Head of caudate nucleus (tissue), 42 donors: ENCODE measurements at regions not wholly inside any gene's neighbourhood (a gene's known extent, or its start where the extent isn't known, plus 50 kb on each side); places are given as distances from the start of the nearest gene placed in this dataset.
"Not testable (repeated sequence)": the region's sequence is repeated elsewhere in the genome, so short reads cannot be mapped to it uniquely, and the experiment has no call there.

Experiments
- DNase-seq, 42 donors: peaks; one replicate each; pipeline versions ENCODE4 v3.0.0 to v3.0.0-alpha.2; 2020 to 2021; ENCODE audit warnings: mixed read lengths in 7 of 42
- intact Hi-C: fragments of 100-400 bp; cut with DNase I; formaldehyde crosslinking; loops from one replicate; pipeline ENCODE4 v1.15.0; 2022

DNA sequence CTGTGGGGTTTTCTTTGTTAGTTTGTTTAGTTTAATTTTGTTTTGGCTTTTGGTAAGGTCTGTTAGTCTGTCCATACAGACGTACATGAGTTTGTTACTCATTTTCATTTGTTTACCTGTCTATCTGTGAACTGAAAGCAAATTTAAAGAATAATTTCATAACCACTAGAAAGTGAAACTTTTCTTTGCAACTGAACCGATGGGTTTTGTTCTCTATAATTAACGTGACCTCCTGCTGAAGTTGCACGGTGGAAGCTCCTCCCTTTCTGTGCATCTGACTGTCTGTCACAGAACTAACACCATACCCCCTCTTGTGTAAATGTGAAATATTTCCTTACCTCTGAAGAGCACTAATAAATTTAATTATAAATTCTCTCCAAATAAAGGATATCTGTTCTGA lies 595.5 kb downstream of the GALC start:
- no peak for DNase-seq

DNA sequence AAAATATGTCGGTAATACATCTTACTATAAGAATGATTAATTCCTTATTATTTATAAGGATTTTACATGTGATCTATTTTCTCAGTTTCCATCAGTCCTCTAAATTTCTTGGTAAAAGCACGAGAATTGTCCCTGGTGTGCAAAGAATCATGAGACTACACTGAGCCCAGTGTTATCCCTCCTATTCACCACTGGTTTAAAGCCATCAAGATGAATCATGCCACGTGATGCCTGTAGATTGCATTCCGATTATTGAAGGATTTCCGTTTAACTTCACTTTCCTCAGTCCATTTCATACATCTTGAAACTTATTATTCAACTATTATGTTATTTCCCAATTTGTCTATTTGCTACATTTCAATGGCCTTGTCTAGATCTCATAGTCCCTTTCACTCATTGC lies 601.9 kb downstream of the GALC start:
- intact Hi-C loops, result no loop called here

More for the DNA sequence above, 595.5 kb downstream of the GALC start:
- intact Hi-C loops, result no loop called here

DNA sequence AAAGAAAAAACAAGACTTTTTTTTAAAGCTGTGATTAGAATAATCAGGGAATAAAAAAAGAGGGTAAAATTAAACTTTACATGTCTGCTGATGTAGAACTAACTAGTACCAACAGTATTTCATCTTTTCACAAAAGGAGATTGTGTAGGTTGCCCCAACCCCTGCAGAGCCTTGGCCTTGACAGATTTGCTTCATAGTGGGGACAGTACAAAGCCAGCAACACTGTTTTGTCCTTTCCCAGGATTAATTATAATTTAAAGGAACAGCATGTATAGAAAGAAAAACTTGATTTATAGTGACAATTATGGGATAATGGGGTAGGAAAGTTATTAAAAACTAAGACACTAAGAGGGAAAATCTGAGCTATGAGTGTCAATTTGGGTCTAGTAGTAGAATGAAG lies 604.0 kb downstream of the GALC start:
- intact Hi-C loops, result no loop called here
- DNase-seq, result no peak

More for the DNA sequence above, 601.9 kb downstream of the GALC start:
- no peak for DNase-seq

DNA sequence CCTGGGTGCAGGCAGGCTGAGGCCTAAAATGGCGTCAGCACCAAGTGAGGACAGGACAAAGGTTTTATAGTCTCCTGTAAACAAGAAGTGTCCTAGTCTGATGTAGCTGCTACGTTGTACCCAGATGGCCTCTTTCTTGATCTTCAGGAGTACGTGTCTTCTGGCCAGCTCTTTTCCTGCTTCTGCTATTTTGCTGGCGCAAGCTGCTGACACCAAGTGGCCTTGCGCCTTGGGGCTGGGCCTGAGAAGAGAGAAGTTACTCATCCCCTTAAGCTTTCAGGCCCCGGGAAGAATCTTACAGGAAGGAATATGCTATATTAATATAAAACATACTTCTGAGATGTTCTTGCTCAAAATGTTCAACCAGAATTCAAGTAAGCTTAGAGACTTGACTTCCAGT lies 605.2 kb downstream of the GALC start:
- intact Hi-C loops, result no loop called here

DNA sequence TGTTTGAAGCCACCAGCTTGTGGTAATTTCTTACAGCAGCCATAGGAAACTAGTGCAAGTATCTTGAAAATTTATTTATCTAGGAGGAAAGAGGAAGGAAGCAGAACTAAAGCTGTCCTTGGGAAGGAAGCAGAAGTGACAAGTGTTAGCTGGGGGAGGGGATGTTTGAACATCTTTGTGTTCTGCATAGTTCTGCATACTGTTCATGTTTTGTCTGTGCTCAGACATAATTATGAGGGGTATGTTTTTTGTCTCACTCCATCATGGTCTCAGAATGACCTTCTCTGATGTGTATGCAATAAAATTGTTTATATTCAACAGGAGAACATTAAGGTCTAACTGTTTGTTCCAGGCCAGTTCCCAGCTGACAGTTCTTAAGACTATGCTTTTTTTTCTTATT lies 606.5 kb downstream of the GALC start:
- intact Hi-C loops, result no loop called here
- no peak for DNase-seq

More for the DNA sequence above, 605.2 kb downstream of the GALC start:
- DNase-seq, result peak in 6 of 42 donors; percentile 1 to 22 (median 10)

DNA sequence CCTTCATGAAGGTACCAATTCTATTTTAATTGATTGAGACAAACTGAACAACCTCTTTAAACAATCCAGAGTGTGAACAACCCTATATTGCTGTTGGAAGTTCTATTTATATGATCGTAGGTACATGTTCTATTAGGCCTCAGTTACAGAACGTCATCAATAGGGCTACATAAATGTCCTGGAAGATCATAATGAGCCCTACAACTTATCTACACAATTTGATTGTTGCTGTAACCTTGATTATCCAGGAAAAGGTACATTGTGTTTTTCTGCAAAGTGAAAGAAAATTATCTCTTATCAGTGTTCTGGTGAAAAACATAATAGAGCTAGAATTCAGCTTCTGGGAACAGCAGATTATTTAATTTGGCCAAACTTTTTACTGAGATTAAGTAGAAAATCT lies 612.9 kb downstream of the GALC start:
- intact Hi-C loops, result no loop called here
- DNase-seq, result no peak

DNA sequence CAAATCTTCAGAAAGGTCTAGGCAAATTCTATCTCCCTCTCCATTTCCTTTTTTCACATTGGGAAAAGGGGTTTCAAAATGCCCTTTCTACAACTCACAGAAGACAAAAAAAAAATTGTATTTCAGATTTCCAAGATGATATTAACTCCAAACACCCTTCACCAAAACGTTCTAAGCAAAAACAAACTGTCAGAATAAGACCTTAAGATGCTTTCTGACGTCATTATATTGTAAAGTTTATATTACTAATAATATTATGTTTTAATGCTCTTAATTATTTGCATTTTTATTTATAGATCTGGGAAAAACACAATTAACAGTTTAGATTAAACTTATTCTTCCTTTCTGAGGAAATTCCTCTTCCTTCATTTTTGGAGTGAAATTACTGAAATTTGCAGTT lies 624.2 kb downstream of the GALC start:
- intact Hi-C loops, result no loop called here
- no peak for DNase-seq

DNA sequence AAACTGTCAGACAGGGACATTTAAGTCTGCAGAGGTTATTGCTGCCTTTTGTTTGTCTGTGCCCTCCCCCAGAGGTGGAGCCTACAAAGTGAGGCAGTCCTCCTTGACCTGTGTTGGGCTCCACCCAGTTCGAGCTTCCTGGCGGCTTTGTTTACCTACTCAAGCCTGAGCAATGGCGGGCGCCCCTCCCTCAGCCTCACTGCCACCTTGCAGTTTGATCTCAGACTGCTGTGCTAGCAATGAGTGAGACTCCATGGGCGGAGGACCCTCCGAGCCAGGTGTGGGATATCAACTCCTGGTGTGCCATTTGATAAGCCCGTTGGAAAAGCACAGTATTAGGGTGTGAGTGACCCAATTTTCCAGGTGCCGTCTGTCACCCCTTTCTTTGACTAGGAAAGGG lies 632.7 kb downstream of the GALC start:
- intact Hi-C loops, DNase-seq: not testable (repeated sequence)

DNA sequence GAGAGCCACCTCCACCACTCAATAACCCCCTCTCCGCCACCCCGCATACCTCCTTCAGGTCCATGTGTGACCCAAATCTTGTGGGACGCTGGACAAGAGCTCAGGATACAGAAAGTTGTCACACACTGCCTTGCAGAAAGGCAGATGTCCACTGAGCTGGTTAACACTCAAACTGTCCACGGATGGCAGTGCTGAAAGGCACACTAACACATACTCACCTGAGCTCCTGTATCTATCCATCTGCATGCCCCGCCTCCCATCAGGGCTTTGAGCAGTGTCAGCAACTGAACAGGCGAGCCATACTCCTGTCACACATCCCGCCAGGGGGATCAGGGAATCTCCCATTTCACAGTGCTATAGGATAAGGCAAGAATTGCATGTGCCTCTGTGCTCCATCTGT lies 642.0 kb downstream of the GALC start:
- no peak for DNase-seq
- intact Hi-C loops, result no loop called here

DNA sequence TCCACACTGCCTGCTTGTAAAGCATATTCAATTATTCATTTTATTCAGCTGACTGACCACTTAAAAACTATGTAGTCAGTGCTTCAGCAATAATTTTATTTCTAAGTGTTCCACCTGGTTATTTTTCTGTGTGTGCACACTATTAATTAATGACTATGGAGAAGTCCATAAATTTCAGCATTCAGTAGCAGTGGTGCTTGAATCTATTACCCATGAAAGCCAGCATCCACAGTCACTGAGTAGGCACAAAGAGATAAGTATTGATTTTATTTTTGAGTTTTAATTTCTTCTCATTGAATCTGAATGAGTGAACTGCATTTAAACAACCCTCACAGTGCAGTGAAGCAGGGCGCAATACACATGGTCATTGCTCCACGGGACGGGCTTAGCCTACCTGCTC lies 643.1 kb downstream of the GALC start:
- intact Hi-C loops, result no loop called here
- no peak for DNase-seq

DNA sequence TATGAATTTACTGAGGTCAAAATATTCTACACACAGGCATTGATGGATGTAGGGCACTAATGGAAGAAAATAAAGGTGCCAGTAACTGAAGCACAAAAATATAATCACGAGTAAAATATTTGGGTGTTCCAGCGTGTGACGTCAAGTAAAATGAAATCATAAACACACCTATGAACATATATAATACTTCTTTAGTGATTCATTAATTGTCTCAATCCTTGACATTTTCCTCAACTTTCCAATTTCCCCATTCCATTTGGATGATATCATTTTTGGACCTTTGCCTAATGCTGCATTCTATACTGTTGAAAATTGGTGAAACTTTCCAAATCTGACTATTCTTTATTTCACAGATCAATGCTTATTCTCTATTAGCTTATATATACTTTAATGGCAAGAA lies 649.3 kb downstream of the GALC start:
- intact Hi-C loops, result no loop called here
- DNase-seq, result no peak

DNA sequence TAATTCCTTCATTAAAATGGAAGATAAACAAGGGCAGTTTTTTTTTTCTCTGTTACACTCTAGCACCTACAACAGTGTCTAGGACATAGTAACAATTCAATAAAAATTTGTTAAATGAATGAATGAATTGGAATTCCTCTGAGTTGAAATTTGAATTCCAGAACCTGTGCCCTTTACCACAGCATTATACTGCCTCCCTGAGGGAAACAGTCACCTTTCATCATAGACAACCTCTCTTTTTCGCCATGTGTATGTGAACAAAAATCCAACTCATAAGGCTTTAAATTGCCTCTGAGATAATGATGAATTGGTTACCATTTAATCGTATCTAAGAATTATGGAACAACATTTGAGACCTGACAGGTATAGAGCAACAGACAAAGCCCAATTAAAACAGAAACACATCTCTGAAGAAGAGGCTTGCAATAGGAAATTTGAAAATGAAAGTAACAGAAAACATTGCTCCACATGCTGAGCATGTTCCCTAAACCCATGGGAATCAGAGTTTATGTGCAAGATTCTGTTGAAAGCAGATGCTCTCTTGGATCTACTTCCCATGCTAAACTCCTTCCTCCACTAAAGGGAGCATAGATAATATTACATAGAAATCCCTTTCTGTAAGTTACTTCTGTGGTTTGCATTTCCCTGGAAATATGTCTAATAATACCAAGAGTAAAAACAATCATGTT lies 657.8 kb downstream of the GALC start:
- no peak for DNase-seq
- intact Hi-C loops, result no loop called here

DNA sequence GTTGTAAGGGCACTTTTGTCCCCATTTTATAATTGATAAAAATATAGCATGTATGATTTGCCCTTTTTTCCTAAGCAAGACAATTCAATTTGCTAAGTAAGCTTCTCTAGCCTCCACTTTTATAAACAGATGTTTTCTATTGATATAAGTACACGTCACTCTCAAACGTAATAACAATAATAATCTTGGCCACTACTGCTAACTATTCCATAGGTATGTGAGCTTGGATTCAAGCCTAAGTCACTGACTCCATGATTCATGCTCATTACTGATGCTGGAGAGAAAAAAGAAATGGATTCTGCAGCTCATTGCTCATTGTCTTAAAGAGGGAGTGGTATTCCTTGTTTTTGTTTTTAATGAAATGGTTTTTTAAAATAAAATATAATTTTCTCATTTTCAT lies 661.0 kb downstream of the GALC start:
- intact Hi-C loops, result no loop called here
- no peak for DNase-seq

DNA sequence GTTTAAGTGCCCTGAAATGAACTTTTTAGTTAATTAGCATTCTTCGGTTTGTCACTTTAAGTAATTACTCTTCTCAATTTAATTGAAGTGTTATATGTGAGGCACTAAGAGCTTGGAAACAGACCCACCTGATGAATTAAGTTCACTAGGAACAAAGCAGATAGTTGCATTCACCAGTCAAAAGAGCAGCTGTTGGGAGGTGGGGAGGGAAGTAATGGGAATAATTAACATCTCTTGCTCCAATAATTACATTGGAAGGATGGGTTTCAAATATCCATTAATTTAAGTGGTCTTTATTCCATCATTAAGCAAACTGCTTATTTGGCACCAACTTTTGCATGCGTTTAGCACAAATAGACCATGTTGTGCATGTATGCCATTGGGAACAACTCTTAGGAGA lies 667.2 kb downstream of the GALC start:
- DNase-seq, result no peak

DNA sequence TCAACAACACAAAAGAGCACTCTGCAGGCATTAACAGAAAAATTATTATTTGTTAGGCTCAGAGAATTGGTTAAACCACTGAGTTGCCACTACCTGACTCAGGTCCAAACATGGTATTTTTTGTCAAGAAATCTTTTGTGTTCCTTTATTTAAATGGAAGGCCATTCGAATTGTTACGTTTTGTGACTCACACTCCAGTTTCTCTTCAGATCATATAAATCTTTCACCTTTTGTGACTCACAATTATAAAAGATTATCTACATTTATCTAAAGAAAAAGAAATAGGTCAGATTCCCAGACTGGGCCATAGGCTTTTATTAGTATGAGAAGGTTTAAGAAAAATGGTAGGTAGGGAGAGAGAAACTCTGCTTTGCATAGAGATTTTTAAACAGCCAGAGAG lies 669.8 kb downstream of the GALC start:
- DNase-seq, result no peak
- intact Hi-C loops, result no loop called here

More for the DNA sequence above, 667.2 kb downstream of the GALC start:
- intact Hi-C loops, result no loop called here

DNA sequence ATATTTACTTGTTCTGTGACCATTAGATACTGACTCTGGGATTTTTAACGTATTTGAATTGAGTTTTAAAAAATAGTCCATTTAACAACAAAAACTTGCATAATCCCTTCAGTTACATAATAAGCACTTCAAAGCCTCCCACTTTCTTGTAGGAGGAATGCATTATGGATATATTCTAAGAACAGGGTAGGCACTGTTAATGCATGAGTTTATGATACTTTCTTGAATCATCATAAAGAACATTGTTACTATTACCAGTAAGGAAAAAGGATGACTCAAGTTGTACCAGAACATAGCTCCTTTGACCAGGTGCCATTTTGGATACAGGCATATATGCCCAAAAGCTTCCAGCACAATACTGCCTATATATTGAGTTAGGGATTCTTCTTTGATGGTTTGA lies 671.4 kb downstream of the GALC start:
- no peak for DNase-seq
- intact Hi-C loops, result no loop called here

DNA sequence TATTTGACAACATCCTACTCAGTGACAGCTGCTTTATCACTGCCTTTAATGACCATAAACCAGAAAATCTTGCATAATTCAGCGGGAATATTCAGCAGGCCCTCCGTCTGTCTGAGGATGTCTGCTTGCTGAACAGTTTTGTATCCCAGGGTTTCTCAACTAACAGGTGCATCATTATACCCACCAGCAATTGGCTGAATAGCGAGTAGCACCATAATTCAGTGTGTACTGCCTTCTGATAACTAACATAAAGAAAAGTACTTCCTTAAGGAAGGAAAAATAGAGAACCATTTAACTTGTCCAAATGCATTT lies 680.1 kb downstream of the GALC start:
- intact Hi-C loops, result no loop called here

DNA sequence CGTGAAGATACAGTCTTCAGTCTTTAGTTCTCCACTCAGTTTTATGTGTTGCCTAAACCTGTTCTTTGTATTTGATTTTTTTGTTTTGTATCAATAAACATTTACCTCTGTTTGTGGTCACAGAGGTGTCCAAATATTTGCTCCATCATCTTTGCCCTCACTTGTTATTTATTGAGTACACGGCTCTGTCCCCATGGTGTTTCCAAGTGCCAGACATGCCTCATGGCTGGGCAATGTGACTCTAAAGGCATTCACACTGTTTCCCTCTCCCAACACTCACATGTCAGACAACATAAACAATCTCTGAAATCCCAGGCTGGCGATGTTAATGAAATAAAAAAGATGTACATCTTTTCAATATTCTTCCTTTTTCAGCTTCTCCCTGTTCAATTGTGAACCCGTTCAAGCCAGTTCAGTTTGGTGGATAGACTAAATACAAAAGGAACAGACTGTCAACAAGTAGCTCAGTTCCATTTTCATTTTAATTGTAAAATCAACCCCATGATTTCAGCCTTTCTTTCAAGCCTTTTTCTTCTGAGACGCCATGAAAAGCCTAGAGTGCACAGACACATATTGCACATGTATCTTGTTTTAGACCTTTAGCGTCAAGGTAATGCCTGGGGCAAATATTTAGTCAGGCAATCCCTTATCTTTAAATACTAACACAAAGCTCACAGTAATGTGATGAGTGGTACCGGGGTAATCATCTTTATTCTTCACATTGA lies 680.7 kb downstream of the GALC start:
- intact Hi-C loops, result no loop called here
- DNase-seq, result no peak

More for the DNA sequence above, 680.1 kb downstream of the GALC start:
- no peak for DNase-seq

DNA sequence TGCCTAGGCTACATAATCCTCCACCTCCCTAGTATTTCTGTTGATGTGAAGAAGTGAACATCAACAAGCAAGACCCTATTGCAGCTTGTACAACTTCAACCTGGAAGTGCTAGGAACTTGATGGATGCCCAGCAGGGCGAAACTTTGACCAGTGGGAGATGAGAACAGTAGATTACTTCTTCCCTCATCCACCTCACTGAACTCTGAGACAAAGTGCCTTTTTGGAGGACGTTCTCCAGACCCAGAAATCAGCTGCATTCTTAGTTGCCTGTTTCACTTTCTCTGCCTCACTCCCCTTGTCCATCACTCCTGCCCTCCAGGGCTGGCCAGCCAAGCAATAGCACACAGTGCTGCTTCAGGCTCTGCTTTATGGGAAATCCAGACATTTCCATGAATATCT lies 683.4 kb downstream of the GALC start:
- no peak for DNase-seq
- intact Hi-C loops, result no loop called here

DNA sequence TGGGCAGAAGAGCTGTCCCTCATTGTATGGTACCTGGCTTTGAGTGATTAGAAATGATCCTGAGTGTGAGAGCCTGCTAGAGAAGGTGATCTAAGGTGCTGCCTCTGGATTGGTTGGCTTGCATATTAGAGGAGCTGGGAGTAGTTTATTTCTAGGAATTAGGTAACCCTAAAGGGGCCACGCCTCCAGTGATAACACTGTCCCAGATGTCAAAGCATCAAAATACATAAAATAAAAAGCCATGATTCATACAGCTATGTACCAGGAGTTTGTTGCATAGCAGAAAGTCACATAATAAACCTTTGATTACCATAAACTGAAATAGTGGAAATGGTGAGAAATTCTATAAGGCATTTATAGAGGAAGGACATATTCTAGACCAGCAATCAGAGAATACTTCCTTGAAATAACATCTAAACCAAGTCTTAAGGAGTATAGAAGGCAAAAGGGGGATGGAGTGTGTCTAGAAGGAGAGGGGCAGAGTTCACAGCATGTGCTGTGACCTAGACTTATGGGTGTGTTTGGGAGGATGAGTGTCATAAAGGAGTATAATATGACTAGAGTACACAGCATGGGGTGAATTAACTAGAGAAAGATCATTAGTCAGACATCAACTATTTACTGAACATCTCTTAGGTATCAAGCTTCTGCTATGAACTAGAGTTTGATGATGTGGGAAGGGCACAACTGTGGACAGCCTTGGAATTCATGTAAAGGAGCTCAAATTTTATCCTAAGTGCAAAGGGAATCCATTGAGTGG lies 686.4 kb downstream of the GALC start:
- DNase-seq, result no peak
- intact Hi-C loops, result no loop called here

DNA sequence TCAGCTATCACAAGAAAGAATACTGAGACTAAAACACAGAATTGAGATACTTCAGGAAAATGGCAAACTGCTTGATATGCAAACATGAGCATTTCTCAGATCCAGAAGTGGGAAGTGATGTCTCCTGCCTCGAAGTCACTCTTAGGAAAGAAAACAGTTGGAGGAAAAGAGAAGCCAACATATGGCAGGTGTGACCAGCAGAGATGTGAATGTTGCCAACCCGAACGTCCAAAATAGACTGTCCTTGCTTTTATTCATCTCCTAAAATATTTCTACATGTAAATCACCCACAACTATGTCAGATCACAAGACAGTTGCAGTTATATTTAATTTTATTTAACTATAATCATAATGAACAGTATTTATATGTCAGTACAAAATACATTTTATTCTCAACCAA lies 687.6 kb downstream of the GALC start:
- intact Hi-C loops, result no loop called here
- no peak for DNase-seq
